Caco-2 (cell line): ENCODE measurements at regions not wholly inside any gene's neighbourhood (a gene's known extent, or its start where the extent isn't known, plus 50 kb on each side); places are given as distances from the start of the nearest gene placed in this dataset.

Experiments
- BruUV-seq: library from RNA; stranded (reverse); fragments of 400-500 nt; replicated peaks from 2 replicates; lab custom pipeline; 2021; lab: Mats Ljungman, UMichigan
- CTCF ChIA-PET: fragments of 300-600 bp; sonication (Branson Sonifier 250); formaldehyde crosslinking; loops from one replicate; lab custom pipeline; 2022; ENCODE audit warnings: antibody characterized with exemption; lab: Charles Lee
- POLR2A ChIA-PET: fragments of 300-600 bp; sonication (Branson Sonifier 250); formaldehyde crosslinking; loops from one replicate; lab custom pipeline; 2022; ENCODE audit warnings: antibody characterized with exemption; lab: Charles Lee
- DNase-seq, 2 experiments: peaks; one replicate each; pipeline versions ENCODE4 v3.0.0 to v3.0.0-alpha.2; 2020 to 2022
- H3K27me3 ChIP-seq: replicated peaks from 2 replicates; pipeline ENCODE4 v1.6.0; 2011; ENCODE audit warnings: low read length; ENCODE audit not compliant: control insufficient read depth, insufficient read depth
- H3K36me3 ChIP-seq: 2 replicates; pipeline ENCODE4 v1.5.1; 2011; ENCODE audit warnings: low read length; ENCODE audit not compliant: control insufficient read depth, insufficient read depth
- H3K4me1 ChIP-seq: fragments of 250-450 bp; sonication (Bioruptor Pico); 2 replicates; pipeline ENCODE4 v1.5.1; 2020; ENCODE audit warnings: mild to moderate bottlenecking
- H3K4me3 ChIP-seq: 2 replicates; pipeline ENCODE4 v1.5.1; 2011; ENCODE audit warnings: low read depth, mild to moderate bottlenecking, control low read depth, low read length
- H3K9me3 ChIP-seq: fragments of 250-450 bp; sonication (Bioruptor Pico); 2 replicates; pipeline ENCODE4 v1.5.1; 2020; ENCODE audit warnings: mild to moderate bottlenecking, moderate library complexity
- H3K27ac Mint-ChIP-seq: one replicate; pipeline ENCODE4 v1.8.0; 2022; ENCODE audit warnings: mixed read lengths; ENCODE audit not compliant: unreplicated experiment
- H3K27me3 Mint-ChIP-seq: one replicate; pipeline ENCODE4 v1.8.0; 2022; ENCODE audit warnings: mixed read lengths; ENCODE audit not compliant: insufficient read depth, unreplicated experiment
- H3K36me3 Mint-ChIP-seq: one replicate; pipeline ENCODE4 v1.8.0; 2022; ENCODE audit warnings: mild to moderate bottlenecking, mixed read lengths; ENCODE audit not compliant: insufficient read depth, unreplicated experiment
- H3K4me1 Mint-ChIP-seq: one replicate; pipeline ENCODE4 v1.8.0; 2022; ENCODE audit warnings: low read depth, mixed read lengths; ENCODE audit not compliant: unreplicated experiment
- H3K4me3 Mint-ChIP-seq: one replicate; pipeline ENCODE4 v1.8.0; 2022; ENCODE audit warnings: mild to moderate bottlenecking, moderate library complexity, mixed read lengths; ENCODE audit not compliant: unreplicated experiment
- H3K9me3 Mint-ChIP-seq: one replicate; pipeline ENCODE4 v1.8.0; 2022; ENCODE audit warnings: mixed read lengths; ENCODE audit not compliant: unreplicated experiment
- CTCF ChIP-seq, 2 experiments: fragments of 200-600 bp in 1 of 2; IDR thresholded peaks; 1 replicate in 1 of 2; 2 replicates in 1 of 2; pipeline versions ENCODE4 v1.5.1 to v1.8.0; 2011 to 2022; ENCODE audit warnings: antibody characterized with exemption in 1 of 2, control low read depth in 1 of 2, inconsistent platforms in 1 of 2, low read depth in 1 of 2, low read length in 1 of 2, mild to moderate bottlenecking in 1 of 2, moderate library complexity in 1 of 2; ENCODE audit not compliant: insufficient read depth in 1 of 2, severe bottlenecking in 1 of 2, unreplicated experiment in 1 of 2
- intact Hi-C: fragments of 100-400 bp; cut with micrococcal nuclease; formaldehyde crosslinking; loops from one replicate; pipeline ENCODE4 v1.10.0; 2022; ENCODE audit not compliant: unreplicated experiment

DNA sequence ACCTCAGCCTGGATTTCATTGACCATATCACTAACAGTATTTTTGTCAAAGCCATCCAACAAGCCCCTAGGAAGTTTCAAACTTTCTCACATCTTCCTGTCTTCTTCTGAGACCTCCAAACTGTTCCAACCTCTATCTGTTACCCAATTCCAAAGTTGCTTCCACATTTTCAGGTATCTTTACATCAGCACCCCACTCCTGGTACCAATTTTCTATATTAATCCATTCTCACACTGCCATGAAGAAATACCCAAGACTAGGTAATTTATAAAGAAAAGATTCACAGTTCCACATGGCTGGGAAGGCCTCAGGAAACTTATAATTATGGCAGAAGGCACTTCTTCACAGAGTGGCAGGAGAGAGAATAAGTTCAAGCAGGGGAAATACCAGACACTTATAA lies 571.9 kb upstream of the PHF14 start:
- Histone ChIP-seq H3K27me3 (no peaks in the 10 kb centered on the region), H3K4me3 (no peak overlapping the region), H3K9me3 (peaks cover 18% of the 10 kb centered on the region), H3K4me1 (no peaks in the 10 kb centered on the region), H3K36me3 (no peaks in the 10 kb centered on the region)
- H3K27me3 Mint-ChIP-seq = no peaks in the 10 kb centered on the region
- POLR2A ChIA-PET = no interaction called here
- BruUV-seq = no TSS peak
- intact Hi-C loops = no loop called here
- H3K27ac Mint-ChIP-seq = no peak overlapping the region
- H3K4me1 Mint-ChIP-seq = no peaks in the 10 kb centered on the region
- TF ChIP-seq CTCF (IDR thresholded peaks at IDR 0.05; ENCODE audit: insufficient read depth in 1 of 2, low read depth in 1 of 2, low read length in 1 of 2, severe bottlenecking in 1 of 2, unreplicated experiment in 1 of 2) = no peak
- no peaks in the 10 kb centered on the region for H3K36me3 Mint-ChIP-seq
- CTCF ChIA-PET = no interaction called here
- no peak overlapping the region for H3K4me3 Mint-ChIP-seq
- H3K9me3 Mint-ChIP-seq = peaks cover 35% of the 10 kb centered on the region
- DNase-seq = no peak

GRCh38 chr7:10412422-10413019 lies 561.2 kb upstream of the PHF14 start:
- Mint-ChIP-seq H3K36me3 (no peaks in the 10 kb centered on the region), H3K9me3 (no peaks in the 10 kb centered on the region), H3K4me1 (no peaks in the 10 kb centered on the region), H3K4me3 (no peak overlapping the region), H3K27ac (no peak overlapping the region), H3K27me3 (peaks cover 3% of the 10 kb centered on the region)
- peak; percentile 48 to 69 for TF ChIP-seq CTCF (IDR thresholded peaks at IDR 0.05; ENCODE audit: insufficient read depth in 1 of 2, low read depth in 1 of 2, low read length in 1 of 2, severe bottlenecking in 1 of 2, unreplicated experiment in 1 of 2)
- intact Hi-C loops = loop anchor here (2.0 to 10.0 kb wide), 3 partner anchors 292 to 932 kb away; no protein-coding TSS in a partner anchor
- BruUV-seq = no TSS peak
- no peaks in the 10 kb centered on the region for H3K9me3 ChIP-seq
- POLR2A ChIA-PET = no interaction called here
- no peak overlapping the region for H3K4me3 ChIP-seq
- CTCF ChIA-PET = no interaction called here
- no peaks in the 10 kb centered on the region for H3K27me3 ChIP-seq
- DNase-seq = peak in 1 of 2 experiments; percentile 52
- H3K4me1 ChIP-seq = no peaks in the 10 kb centered on the region
- H3K36me3 ChIP-seq = no peaks in the 10 kb centered on the region

GRCh38 chr7:10418985-10419384 lies 554.7 kb upstream of the PHF14 start:
- H3K4me3 Mint-ChIP-seq = no peak overlapping the region
- intact Hi-C loops = loop anchor here (10.0 kb wide), 2 partner anchors 286 to 926 kb away; no protein-coding TSS in a partner anchor
- H3K27me3 ChIP-seq = no peaks in the 10 kb centered on the region
- ChIA-PET POLR2A (no interaction called here), CTCF (no interaction called here)
- H3K4me3 ChIP-seq = no peak overlapping the region
- no peaks in the 10 kb centered on the region for H3K9me3 ChIP-seq
- no peaks in the 10 kb centered on the region for H3K4me1 ChIP-seq
- no peaks in the 10 kb centered on the region for H3K9me3 Mint-ChIP-seq
- no peaks in the 10 kb centered on the region for H3K36me3 ChIP-seq
- BruUV-seq = no TSS peak
- H3K4me1 Mint-ChIP-seq = no peaks in the 10 kb centered on the region
- DNase-seq = no peak
- H3K27ac Mint-ChIP-seq = no peak overlapping the region
- TF ChIP-seq CTCF (IDR thresholded peaks at IDR 0.05; ENCODE audit: insufficient read depth in 1 of 2, low read depth in 1 of 2, low read length in 1 of 2, severe bottlenecking in 1 of 2, unreplicated experiment in 1 of 2) = no peak
- H3K36me3 Mint-ChIP-seq = no peaks in the 10 kb centered on the region
- H3K27me3 Mint-ChIP-seq = peaks cover 3% of the 10 kb centered on the region
